HG02938 (cell line): ENCODE measurements at regions not wholly inside any gene's neighbourhood (a gene's known extent, or its start where the extent isn't known, plus 50 kb on each side); places are given as distances from the start of the nearest gene placed in this dataset.
"Not testable (repeated sequence)": the region's sequence is repeated elsewhere in the genome, so short reads cannot be mapped to it uniquely, and the experiment has no call there.

Experiments used
- ATAC-seq: cut with Tn5 transposase; IDR thresholded peaks from one replicate; pipeline ENCODE4 v1.9.1; 2021; ENCODE audit warnings: mild to moderate bottlenecking, moderate library complexity; ENCODE audit not compliant: unreplicated experiment

- no peak for ATAC-seq
Observed at GRCh38 chr9:31740705-31741104, 643.7 kb upstream of the ACO1 start.

- ATAC-seq: no peak
Observed at GRCh38 chr9:31744589-31744988, 639.9 kb upstream of the ACO1 start.

- ATAC-seq: no peak
Observed at GRCh38 chr9:31745468-31745867, 639.0 kb upstream of the ACO1 start.

GRCh38 chr9:31745886-31746285 lies 638.6 kb upstream of the ACO1 start:
- no peak for ATAC-seq

DNA sequence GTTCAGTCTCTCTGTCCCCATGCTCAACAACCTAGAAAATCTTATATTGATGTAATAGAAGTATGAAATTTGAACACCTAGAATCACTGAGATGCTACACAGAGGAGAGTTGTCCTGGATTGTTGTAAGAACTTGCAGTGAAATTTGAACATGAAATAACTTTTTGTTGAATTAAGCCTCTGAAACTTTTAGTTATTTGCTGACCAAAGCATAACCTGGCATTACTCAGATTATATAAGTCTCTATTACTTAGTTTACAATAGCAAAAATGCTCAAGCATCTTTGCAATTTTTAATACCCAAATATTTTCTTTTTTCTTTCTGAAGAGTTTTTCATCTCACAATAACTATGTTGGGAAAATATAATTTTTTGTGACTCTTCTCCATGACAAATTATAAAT lies 630.7 kb upstream of the ACO1 start:
- ATAC-seq: no peak

GRCh38 chr9:31759703-31760102 lies 624.7 kb upstream of the ACO1 start:
- ATAC-seq: no peak

DNA sequence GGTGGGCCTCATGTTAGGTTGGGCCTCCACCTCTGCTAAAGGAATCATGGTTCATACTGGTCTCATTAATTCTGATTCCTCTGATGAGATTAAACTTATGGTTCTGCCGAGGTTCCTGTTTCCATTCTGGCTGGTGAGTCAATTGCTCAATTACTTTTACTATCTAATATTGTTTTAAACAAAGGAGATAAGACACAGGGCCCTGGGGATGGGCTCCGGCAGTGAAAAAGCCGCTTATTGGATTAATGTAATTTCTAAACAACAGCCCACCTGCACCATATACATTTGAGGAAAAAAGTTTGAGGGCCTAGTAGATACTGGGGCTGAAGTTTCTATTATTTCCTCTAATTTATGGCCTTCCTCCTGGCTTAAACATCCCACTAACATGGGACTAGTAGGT lies 610.4 kb upstream of the ACO1 start:
- not testable (repeated sequence) for ATAC-seq

DNA sequence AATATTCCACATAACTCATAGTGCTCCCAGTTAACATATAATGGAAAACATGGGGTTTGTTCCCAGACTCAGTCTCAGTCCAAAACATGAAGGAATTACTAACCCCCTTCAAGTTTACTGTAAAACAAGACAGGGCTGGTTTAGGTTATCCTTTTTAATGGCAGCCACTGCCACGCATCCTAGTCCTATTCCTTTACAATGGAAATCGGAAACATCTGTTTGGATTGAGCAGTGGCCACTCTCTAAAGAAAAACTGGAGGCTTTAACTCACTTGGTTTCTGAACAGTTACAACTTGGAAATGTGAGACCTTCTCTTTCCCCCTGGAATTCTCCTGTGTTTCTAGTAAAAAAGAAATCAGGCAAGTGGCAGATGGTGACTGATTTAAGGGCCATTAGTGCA lies 609.9 kb upstream of the ACO1 start:
- no peak for ATAC-seq

- ATAC-seq: no peak
Observed at GRCh38 chr9:31776471-31776870, 608.0 kb upstream of the ACO1 start.

DNA sequence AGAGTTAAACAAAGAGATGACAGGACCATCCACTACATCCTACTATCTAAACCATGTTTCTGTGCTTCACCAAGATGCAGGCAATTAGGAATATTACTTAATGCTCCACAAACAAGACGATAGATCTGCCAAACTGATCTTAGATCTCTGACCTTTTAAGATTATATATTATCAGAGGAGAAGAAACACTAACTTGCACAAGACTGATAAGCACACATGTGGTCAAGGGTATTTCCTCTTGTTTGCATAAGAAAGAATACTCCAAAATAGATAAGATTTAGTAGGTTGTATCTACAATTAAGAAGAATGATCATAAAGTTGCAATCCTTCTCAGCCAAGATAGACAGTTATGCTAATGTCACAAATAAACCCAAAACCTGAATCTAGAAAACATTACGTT lies 601.0 kb upstream of the ACO1 start:
- no peak for ATAC-seq

GRCh38 chr9:31790720-31791119 lies 593.7 kb upstream of the ACO1 start:
- no peak for ATAC-seq

- ATAC-seq: no peak
Observed at GRCh38 chr9:31799953-31800609, 584.4 kb upstream of the ACO1 start.

DNA sequence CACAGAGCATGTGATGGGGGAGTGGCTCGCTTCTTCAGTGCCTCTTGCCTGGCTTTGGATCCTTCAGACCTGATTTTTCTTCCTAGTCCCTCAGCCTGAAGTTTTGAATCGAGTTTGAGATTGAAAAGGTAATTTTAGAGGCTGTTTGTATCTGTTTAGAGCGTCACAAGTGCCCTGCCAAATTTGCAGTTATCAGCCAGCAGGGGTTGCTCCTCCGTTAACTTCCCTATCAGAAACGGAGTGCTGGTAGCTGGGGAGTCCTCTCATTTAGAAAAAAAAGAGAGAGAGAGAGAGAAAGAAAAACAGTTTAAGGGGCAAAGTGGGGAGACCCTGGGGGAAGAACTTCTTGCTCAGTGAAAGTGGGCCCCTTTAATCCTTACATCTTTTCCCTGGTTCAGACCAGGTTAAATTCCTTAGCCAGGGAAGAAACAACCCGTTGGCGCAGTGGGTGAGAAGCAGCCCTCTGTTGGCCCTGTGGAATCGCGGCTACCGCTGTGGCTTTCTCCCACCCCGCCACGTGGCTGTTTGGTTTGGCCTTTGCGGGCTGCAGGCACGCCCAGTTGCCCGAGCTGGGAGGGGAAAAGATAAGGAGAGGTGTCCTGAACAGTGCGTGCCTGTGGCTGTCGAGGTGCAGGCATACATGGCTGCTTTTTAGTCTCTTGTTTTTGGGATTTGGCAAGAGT lies 576.7 kb upstream of the ACO1 start:
- ATAC-seq: no peak

- ATAC-seq: no peak
Observed at GRCh38 chr9:31808766-31809165, 575.7 kb upstream of the ACO1 start.

DNA sequence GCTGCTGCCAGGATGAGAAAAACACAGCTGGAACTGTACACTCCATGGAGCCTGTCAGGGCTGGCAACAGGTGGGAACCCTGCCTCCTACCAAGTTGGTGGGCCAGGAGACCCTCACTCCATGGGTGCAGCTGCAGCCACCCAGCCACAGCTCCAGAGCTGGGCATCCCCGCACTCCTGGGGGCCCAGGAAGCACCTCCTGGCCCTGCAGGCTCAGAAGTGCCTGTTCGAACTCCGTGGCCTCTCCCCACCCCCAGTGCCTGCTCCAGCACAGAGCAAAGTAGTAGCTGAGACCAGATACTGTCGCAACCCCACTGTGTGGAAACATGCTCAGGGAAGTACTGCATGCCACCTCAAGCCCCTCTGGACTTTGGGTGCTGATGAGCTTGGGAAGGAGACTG lies 564.0 kb upstream of the ACO1 start:
- no peak for ATAC-seq

GRCh38 chr9:31821583-31821982 lies 562.9 kb upstream of the ACO1 start:
- ATAC-seq: no peak

- ATAC-seq: no peak
Observed at GRCh38 chr9:31823365-31823764, 561.1 kb upstream of the ACO1 start.

- no peak for ATAC-seq
Observed at GRCh38 chr9:31824860-31825259, 559.6 kb upstream of the ACO1 start.

- no peak for ATAC-seq
Observed at GRCh38 chr9:31837211-31837610, 547.2 kb upstream of the ACO1 start.

- ATAC-seq: no peak
Observed at GRCh38 chr9:31839273-31839672, 545.2 kb upstream of the ACO1 start.

DNA sequence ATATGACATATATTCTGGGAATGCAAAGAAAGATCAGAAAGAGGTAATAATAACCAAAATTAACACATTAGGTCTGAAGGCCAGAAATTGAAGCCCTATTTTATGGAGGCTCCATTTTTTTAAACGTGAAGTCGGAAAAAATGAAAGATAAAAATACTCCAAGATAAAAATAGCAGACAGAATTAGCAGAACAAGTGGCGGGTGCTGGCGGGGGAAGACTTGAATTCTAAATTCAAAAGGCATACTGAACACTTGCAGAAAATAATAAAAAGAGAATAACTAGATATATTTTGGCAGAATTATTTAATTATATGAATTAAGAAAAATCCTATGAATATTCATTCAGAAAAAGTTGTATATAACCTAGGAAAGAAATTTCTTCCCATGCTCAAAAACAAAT lies 543.7 kb upstream of the ACO1 start:
- ATAC-seq: no peak

DNA sequence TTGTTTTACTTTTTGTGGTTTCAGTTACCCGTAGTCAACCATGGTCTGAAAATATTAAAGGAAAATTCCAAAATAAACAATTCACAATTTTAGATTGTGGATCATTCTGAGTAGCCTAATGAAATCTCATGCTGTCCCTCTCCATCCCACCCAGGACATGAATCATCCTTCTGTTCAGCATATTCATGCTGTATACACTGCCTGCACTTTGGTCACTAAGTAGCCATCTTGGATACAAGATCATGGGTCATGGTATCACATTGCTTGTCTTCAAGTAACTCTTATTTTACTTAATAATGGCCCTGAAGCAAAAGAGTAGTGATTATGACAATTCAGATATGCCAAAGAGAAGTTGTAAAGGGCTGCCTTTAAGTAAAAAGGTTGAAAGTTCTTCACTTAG lies 536.5 kb upstream of the ACO1 start:
- ATAC-seq: no peak
